Ascending aorta (tissue), 2 donors: ENCODE measurements at regions not wholly inside any gene's neighbourhood (a gene's known extent, or its start where the extent isn't known, plus 50 kb on each side); places are given as distances from the start of the nearest gene placed in this dataset.

Experiments used
- DNase-seq, 2 donors: peaks; one replicate each; pipeline ENCODE4 v3.0.0-alpha.2; 2019; ENCODE audit warnings: low spot score in 2 of 2
- H3K27ac ChIP-seq, 2 donors: fragments of 200-600 bp; sonication (generic); one replicate each; pipeline ENCODE4 v1.5.1; 2016 to 2017; ENCODE audit warnings: mild to moderate bottlenecking in 1 of 2
- H3K27me3 ChIP-seq: fragments of 200-600 bp; sonication (generic); one replicate; pipeline ENCODE4 v1.5.1; 2017
- H3K36me3 ChIP-seq, 2 donors: fragments of 200-600 bp; sonication (generic); one replicate each; pipeline ENCODE4 v1.5.1; 2016
- H3K4me1 ChIP-seq, 2 donors: fragments of 200-600 bp; sonication (generic); one replicate each; pipeline ENCODE4 v1.5.1; 2016 to 2017; ENCODE audit warnings: mild to moderate bottlenecking in 1 of 2
- H3K4me3 ChIP-seq, 2 donors: fragments of 200-600 bp; sonication (generic); one replicate each; pipeline ENCODE4 v1.5.1; 2016 to 2017; ENCODE audit warnings: mild to moderate bottlenecking in 1 of 2
- H3K9me3 ChIP-seq, 2 donors: fragments of 200-600 bp; sonication (generic); one replicate each; pipeline ENCODE4 v1.5.1; 2016
- intact Hi-C: fragments of 100-400 bp; cut with DNase I; formaldehyde crosslinking; loops from one replicate; pipeline ENCODE4 v1.15.1; 2023
- TF ChIP-seq, protein P1 (sequence below), 3 experiments: fragments of 200-600 bp in 2 of 3; fragments of 450-650 bp in 1 of 3; sonication (generic) in 2 of 3; IDR thresholded peaks; one replicate each; pipeline ENCODE4 v1.5.1; 2016 to 2019; ENCODE audit warnings: antibody characterized with exemption in 3 of 3, mild to moderate bottlenecking in 1 of 3, moderate library complexity in 1 of 3

- no peaks in the 10 kb centered on the region for H3K36me3 ChIP-seq
- H3K27ac ChIP-seq: no peak overlapping the region
- no peaks in the 10 kb centered on the region for H3K4me1 ChIP-seq
- intact Hi-C loops: no loop called here
- H3K27me3 ChIP-seq: no peaks in the 10 kb centered on the region
- DNase-seq: no peak
- TF ChIP-seq, protein P1, sequence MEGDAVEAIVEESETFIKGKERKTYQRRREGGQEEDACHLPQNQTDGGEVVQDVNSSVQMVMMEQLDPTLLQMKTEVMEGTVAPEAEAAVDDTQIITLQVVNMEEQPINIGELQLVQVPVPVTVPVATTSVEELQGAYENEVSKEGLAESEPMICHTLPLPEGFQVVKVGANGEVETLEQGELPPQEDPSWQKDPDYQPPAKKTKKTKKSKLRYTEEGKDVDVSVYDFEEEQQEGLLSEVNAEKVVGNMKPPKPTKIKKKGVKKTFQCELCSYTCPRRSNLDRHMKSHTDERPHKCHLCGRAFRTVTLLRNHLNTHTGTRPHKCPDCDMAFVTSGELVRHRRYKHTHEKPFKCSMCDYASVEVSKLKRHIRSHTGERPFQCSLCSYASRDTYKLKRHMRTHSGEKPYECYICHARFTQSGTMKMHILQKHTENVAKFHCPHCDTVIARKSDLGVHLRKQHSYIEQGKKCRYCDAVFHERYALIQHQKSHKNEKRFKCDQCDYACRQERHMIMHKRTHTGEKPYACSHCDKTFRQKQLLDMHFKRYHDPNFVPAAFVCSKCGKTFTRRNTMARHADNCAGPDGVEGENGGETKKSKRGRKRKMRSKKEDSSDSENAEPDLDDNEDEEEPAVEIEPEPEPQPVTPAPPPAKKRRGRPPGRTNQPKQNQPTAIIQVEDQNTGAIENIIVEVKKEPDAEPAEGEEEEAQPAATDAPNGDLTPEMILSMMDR (IDR thresholded peaks at IDR 0.05): no peak
- H3K4me3 ChIP-seq: no peak overlapping the region
- H3K9me3 ChIP-seq: no peaks in the 10 kb centered on the region
These were observed 198.0 kb upstream of the PDGFD start for GRCh38 chr11:104361975-104362374.

DNA sequence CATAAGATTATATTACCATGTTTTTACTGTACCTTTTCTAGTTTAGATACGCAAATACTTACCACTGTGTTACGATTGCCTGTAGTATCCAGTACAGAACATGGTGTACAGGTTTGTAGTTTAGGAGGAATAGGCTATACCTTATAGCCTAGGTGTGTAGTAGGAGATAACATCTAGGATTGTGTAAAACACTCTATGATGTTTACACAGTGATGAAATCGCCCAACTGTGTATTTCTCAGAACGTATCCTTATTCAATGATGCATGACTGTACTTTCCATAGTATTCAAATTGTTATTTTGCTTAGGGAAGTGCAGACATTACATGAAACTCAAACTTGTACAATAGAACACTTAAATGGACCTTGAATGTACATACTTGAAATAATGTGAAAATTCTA lies 188.1 kb upstream of the PDGFD start:
- H3K36me3 ChIP-seq: no peaks in the 10 kb centered on the region
- TF ChIP-seq, protein P1 (IDR thresholded peaks at IDR 0.05): no peak
- intact Hi-C loops: no loop called here
- H3K4me1 ChIP-seq: no peaks in the 10 kb centered on the region
- H3K4me3 ChIP-seq: no peak overlapping the region
- DNase-seq: no peak
- H3K27me3 ChIP-seq: no peaks in the 10 kb centered on the region
- H3K9me3 ChIP-seq: peaks cover 0 to 5% of the 10 kb centered on the region in 2 donors
- no peak overlapping the region for H3K27ac ChIP-seq

DNA sequence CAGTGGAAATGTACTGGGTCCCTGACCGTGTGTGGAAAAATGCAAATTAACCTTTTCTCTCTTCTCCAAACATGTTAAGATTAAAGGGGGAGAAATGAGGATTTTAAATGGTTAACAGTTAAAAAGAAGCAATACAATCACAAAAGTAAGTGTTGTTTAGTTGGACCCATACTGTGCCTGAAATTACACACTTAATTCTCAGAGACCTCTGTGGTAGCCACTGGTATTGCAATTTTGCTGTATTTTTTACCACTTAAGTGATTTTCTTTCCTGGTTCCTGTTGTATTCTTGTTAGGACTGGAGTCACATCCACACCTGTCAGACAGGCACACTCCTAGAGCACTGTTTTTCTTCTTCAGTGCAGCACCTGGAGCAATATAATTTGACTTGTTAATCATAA lies 179.6 kb upstream of the PDGFD start:
- Histone ChIP-seq H3K9me3 (no peaks in the 10 kb centered on the region), H3K36me3 (no peaks in the 10 kb centered on the region), H3K27me3 (no peaks in the 10 kb centered on the region), H3K27ac (no peak overlapping the region), H3K4me1 (no peaks in the 10 kb centered on the region), H3K4me3 (no peak overlapping the region)
- intact Hi-C loops: no loop called here
- DNase-seq: no peak
- TF ChIP-seq, protein P1 (IDR thresholded peaks at IDR 0.05): peak in 2 of 3 experiments; percentile 17 to 27

DNA sequence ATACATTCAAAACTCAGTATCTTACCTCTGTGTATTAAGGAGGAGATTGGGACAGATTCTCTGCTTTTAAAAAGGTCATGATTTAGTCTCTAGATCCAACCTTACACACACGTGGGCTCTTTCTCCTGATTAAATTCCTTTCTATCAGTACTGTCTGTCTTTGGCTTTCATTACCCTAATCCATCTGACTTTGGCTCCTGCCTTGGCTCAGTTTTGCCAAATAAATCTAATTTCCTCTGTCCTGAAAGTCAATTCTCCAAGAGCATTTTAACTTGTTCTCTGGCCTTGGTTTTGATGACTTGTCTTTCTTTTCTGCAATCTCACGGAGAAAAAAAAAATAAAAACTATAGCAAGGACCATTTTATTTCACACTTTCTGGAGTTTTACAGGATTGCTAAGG lies 176.6 kb upstream of the PDGFD start:
- H3K9me3 ChIP-seq: no peaks in the 10 kb centered on the region
- DNase-seq: no peak
- intact Hi-C loops: no loop called here
- no peaks in the 10 kb centered on the region for H3K27me3 ChIP-seq
- TF ChIP-seq, protein P1 (IDR thresholded peaks at IDR 0.05): no peak
- H3K27ac ChIP-seq: no peak overlapping the region
- no peak overlapping the region for H3K4me3 ChIP-seq
- H3K4me1 ChIP-seq: no peaks in the 10 kb centered on the region
- no peaks in the 10 kb centered on the region for H3K36me3 ChIP-seq

GRCh38 chr11:104339380-104339831 lies 175.5 kb upstream of the PDGFD start:
- no peak for DNase-seq

More at GRCh38 chr11:104339380-104339831, 175.5 kb upstream of the PDGFD start:
- Histone ChIP-seq H3K36me3 (no peaks in the 10 kb centered on the region), H3K4me1 (no peaks in the 10 kb centered on the region), H3K27ac (no peak overlapping the region), H3K27me3 (no peaks in the 10 kb centered on the region), H3K4me3 (no peak overlapping the region), H3K9me3 (no peaks in the 10 kb centered on the region)
- TF ChIP-seq, protein P1 (IDR thresholded peaks at IDR 0.05): no peak
- intact Hi-C loops: no loop called here
